ENCODE measurements at regions not wholly inside any gene's neighbourhood (a gene's known extent, or its start where the extent isn't known, plus 50 kb on each side); places are given as distances from the start of the nearest gene placed in this dataset.
"Not testable (repeated sequence)": the region's sequence is repeated elsewhere in the genome, so short reads cannot be mapped to it uniquely, and the experiment has no call there.

- H3K4me1 Mint-ChIP-seq (ENCODE audit: low read depth), result no peaks in the 10 kb centered on the region
- H3K27me3 Mint-ChIP-seq, result no peaks in the 10 kb centered on the region
- peaks cover 3% of the 10 kb centered on the region for H3K9me3 Mint-ChIP-seq
- H3K4me3 Mint-ChIP-seq, result no peak overlapping the region
- H3K27ac Mint-ChIP-seq, result no peak overlapping the region
- H3K36me3 Mint-ChIP-seq (ENCODE audit: low read depth), result no peaks in the 10 kb centered on the region
Measured at GRCh38 chr4:189519186-189519585, 421.5 kb upstream of the FRG1 start.

GRCh38 chr4:189525304-189525703 is 415.4 kb upstream of the FRG1 start:
- H3K36me3 Mint-ChIP-seq (ENCODE audit: low read depth), result no peaks in the 10 kb centered on the region
- no peaks in the 10 kb centered on the region for H3K4me1 Mint-ChIP-seq (ENCODE audit: low read depth)
- peaks cover 32% of the 10 kb centered on the region for H3K9me3 Mint-ChIP-seq

GRCh38 chr4:189530848-189531247 is 409.8 kb upstream of the FRG1 start:
- Mint-ChIP-seq H3K27ac (no peak overlapping the region), H3K4me1 (ENCODE audit: low read depth) (no peaks in the 10 kb centered on the region), H3K27me3 (no peaks in the 10 kb centered on the region), H3K36me3 (ENCODE audit: low read depth) (no peaks in the 10 kb centered on the region), H3K9me3 (peaks cover 35% of the 10 kb centered on the region), H3K4me3 (no peak overlapping the region)

More at GRCh38 chr4:189525304-189525703, 415.4 kb upstream of the FRG1 start:
- Mint-ChIP-seq H3K27me3 (no peaks in the 10 kb centered on the region), H3K27ac (no peak overlapping the region), H3K4me3 (no peak overlapping the region)

GRCh38 chr4:189533603-189534002 is 407.1 kb upstream of the FRG1 start:
- Mint-ChIP-seq H3K27me3 (no peaks in the 10 kb centered on the region), H3K36me3 (ENCODE audit: low read depth) (no peaks in the 10 kb centered on the region), H3K4me3 (no peak overlapping the region), H3K9me3 (peaks cover 23% of the 10 kb centered on the region), H3K27ac (no peak overlapping the region), H3K4me1 (ENCODE audit: low read depth) (no peaks in the 10 kb centered on the region)

- no peaks in the 10 kb centered on the region for H3K36me3 Mint-ChIP-seq (ENCODE audit: low read depth)
- H3K27ac Mint-ChIP-seq, result no peak overlapping the region
- H3K4me1 Mint-ChIP-seq (ENCODE audit: low read depth), result no peaks in the 10 kb centered on the region
- H3K4me3 Mint-ChIP-seq, result no peak overlapping the region
- H3K9me3 Mint-ChIP-seq, result peaks cover 3% of the 10 kb centered on the region
- H3K27me3 Mint-ChIP-seq, result no peaks in the 10 kb centered on the region
Measured at GRCh38 chr4:189547559-189547958, 393.1 kb upstream of the FRG1 start.

GRCh38 chr4:189548484-189549125 is 392.1 kb upstream of the FRG1 start:
- Mint-ChIP-seq H3K9me3 (peaks cover 3% of the 10 kb centered on the region), H3K4me1 (ENCODE audit: low read depth) (no peaks in the 10 kb centered on the region), H3K36me3 (ENCODE audit: low read depth) (no peaks in the 10 kb centered on the region), H3K4me3 (no peak overlapping the region), H3K27ac (no peak overlapping the region), H3K27me3 (no peaks in the 10 kb centered on the region)

- H3K9me3 Mint-ChIP-seq, result not testable (repeated sequence)
Measured at GRCh38 chr4:189551931-189552670, 388.6 kb upstream of the FRG1 start.

GRCh38 chr4:189560605-189561004 is 380.1 kb upstream of the FRG1 start:
- H3K36me3 Mint-ChIP-seq (ENCODE audit: low read depth); H3K27ac Mint-ChIP-seq; H3K4me3 Mint-ChIP-seq; H3K9me3 Mint-ChIP-seq; H3K4me1 Mint-ChIP-seq (ENCODE audit: low read depth); H3K27me3 Mint-ChIP-seq: not testable (repeated sequence)

More at GRCh38 chr4:189551931-189552670, 388.6 kb upstream of the FRG1 start:
- not testable (repeated sequence) for H3K4me1 Mint-ChIP-seq (ENCODE audit: low read depth); H3K27ac Mint-ChIP-seq; H3K36me3 Mint-ChIP-seq (ENCODE audit: low read depth); H3K27me3 Mint-ChIP-seq; H3K4me3 Mint-ChIP-seq

- H3K27me3 Mint-ChIP-seq; H3K36me3 Mint-ChIP-seq (ENCODE audit: low read depth); H3K27ac Mint-ChIP-seq; H3K4me1 Mint-ChIP-seq (ENCODE audit: low read depth); H3K4me3 Mint-ChIP-seq; H3K9me3 Mint-ChIP-seq: not testable (repeated sequence)
Measured at GRCh38 chr4:189563751-189564150, 376.9 kb upstream of the FRG1 start.

GRCh38 chr4:189566271-189566670 is 374.4 kb upstream of the FRG1 start:
- not testable (repeated sequence) for H3K36me3 Mint-ChIP-seq (ENCODE audit: low read depth); H3K9me3 Mint-ChIP-seq; H3K27ac Mint-ChIP-seq; H3K27me3 Mint-ChIP-seq; H3K4me1 Mint-ChIP-seq (ENCODE audit: low read depth); H3K4me3 Mint-ChIP-seq

GRCh38 chr4:189566900-189567299 is 373.8 kb upstream of the FRG1 start:
- not testable (repeated sequence) for H3K4me3 Mint-ChIP-seq; H3K9me3 Mint-ChIP-seq; H3K27me3 Mint-ChIP-seq; H3K36me3 Mint-ChIP-seq (ENCODE audit: low read depth); H3K4me1 Mint-ChIP-seq (ENCODE audit: low read depth); H3K27ac Mint-ChIP-seq

- not testable (repeated sequence) for H3K4me1 Mint-ChIP-seq (ENCODE audit: low read depth); H3K36me3 Mint-ChIP-seq (ENCODE audit: low read depth); H3K27me3 Mint-ChIP-seq; H3K27ac Mint-ChIP-seq; H3K9me3 Mint-ChIP-seq; H3K4me3 Mint-ChIP-seq
Measured at GRCh38 chr4:189579645-189580044, 361.0 kb upstream of the FRG1 start.

GRCh38 chr4:189586908-189587632 is 353.6 kb upstream of the FRG1 start:
- not testable (repeated sequence) for H3K4me3 Mint-ChIP-seq; H3K9me3 Mint-ChIP-seq; H3K27me3 Mint-ChIP-seq; H3K36me3 Mint-ChIP-seq (ENCODE audit: low read depth); H3K27ac Mint-ChIP-seq; H3K4me1 Mint-ChIP-seq (ENCODE audit: low read depth)

GRCh38 chr4:189589201-189589600 is 351.5 kb upstream of the FRG1 start:
- not testable (repeated sequence) for H3K9me3 Mint-ChIP-seq; H3K36me3 Mint-ChIP-seq (ENCODE audit: low read depth); H3K4me3 Mint-ChIP-seq; H3K4me1 Mint-ChIP-seq (ENCODE audit: low read depth); H3K27ac Mint-ChIP-seq; H3K27me3 Mint-ChIP-seq

- Mint-ChIP-seq H3K4me1 (ENCODE audit: low read depth) (no peaks in the 10 kb centered on the region), H3K27ac (no peak overlapping the region), H3K4me3 (no peak overlapping the region), H3K36me3 (ENCODE audit: low read depth) (no peaks in the 10 kb centered on the region), H3K27me3 (no peaks in the 10 kb centered on the region), H3K9me3 (peaks cover 4% of the 10 kb centered on the region)
Measured at GRCh38 chr4:189592890-189593289, 347.8 kb upstream of the FRG1 start.
